SK-N-SH (cell line): ENCODE measurements at regions not wholly inside any gene's neighbourhood (a gene's known extent, or its start where the extent isn't known, plus 50 kb on each side); places are given as distances from the start of the nearest gene placed in this dataset.

Experiments
- CTCF ChIA-PET: fragments of 300-600, 350-600 bp; formaldehyde crosslinking; extraction: SDS; loops from one replicate; lab custom pipeline; 2021; lab: Yijun Ruan, JAX
- POLR2A ChIA-PET: fragments of 350-600 bp; sonication (Branson Sonifier 250); formaldehyde crosslinking; extraction: SDS; loops from one replicate; lab custom pipeline; 2020; ENCODE audit warnings: antibody characterized with exemption, inconsistent platforms; lab: Yijun Ruan, JAX
- DNase-seq: peaks from one replicate; pipeline ENCODE4 v3.0.0; 2012
- H2AFZ ChIP-seq: fragments of 200-600 bp; sonication (generic); 2 replicates; pipeline ENCODE4 v1.8.1; 2016; ENCODE audit warnings: antibody characterized with exemption, mild to moderate bottlenecking, low read depth
- H3F3A ChIP-seq: fragments of 200-600 bp; sonication (generic); replicated peaks from 2 replicates; pipeline ENCODE3; 2016; ENCODE audit warnings: antibody characterized with exemption, mild to moderate bottlenecking; ENCODE audit not compliant: insufficient read depth
- H3K27ac ChIP-seq, 2 experiments: fragments of 200-500 bp in 1 of 2; fragments of 200-600 bp in 1 of 2; sonication (Bioruptor generic) in 1 of 2; sonication (generic), shearing (Covaris generic) in 1 of 2; 2 replicates each; pipeline versions ENCODE4 v1.5.1 to v1.6.1; 2014 to 2016; ENCODE audit warnings: low read depth in 2 of 2, inconsistent platforms in 1 of 2, low read length in 1 of 2, mild to moderate bottlenecking in 1 of 2, mixed read lengths in 1 of 2
- H3K27me3 ChIP-seq: fragments of 200-600 bp; sonication (generic), shearing (Covaris generic); 2 replicates; pipeline ENCODE4 v1.6.1; 2016; ENCODE audit warnings: mixed run types; ENCODE audit not compliant: insufficient read depth
- H3K36me3 ChIP-seq, 2 experiments: fragments of 200-500 bp in 1 of 2; fragments of 200-600 bp in 1 of 2; sonication (Bioruptor generic) in 1 of 2; sonication (generic) in 1 of 2; replicated peaks in 1 of 2; 2 replicates each; pipeline versions ENCODE3 to v1.5.1; 2014 to 2016; ENCODE audit warnings: low read length in 1 of 2, mild to moderate bottlenecking in 1 of 2; ENCODE audit not compliant: insufficient read depth in 2 of 2, control insufficient read depth in 1 of 2
- H3K4me1 ChIP-seq, 2 experiments: fragments of 200-500 bp in 1 of 2; fragments of 200-600 bp in 1 of 2; sonication (Bioruptor generic) in 1 of 2; sonication (generic), shearing (Covaris generic) in 1 of 2; 2 replicates each; pipeline versions ENCODE4 v1.5.1 to v1.6.1; 2014 to 2016; ENCODE audit warnings: low read depth in 1 of 2, low read length in 1 of 2, mixed run types in 1 of 2; ENCODE audit not compliant: insufficient read depth in 2 of 2, control insufficient read depth in 1 of 2
- H3K4me2 ChIP-seq: fragments of 200-600 bp; sonication (generic), shearing (Covaris generic); 2 replicates; pipeline ENCODE4 v1.6.1; 2017; ENCODE audit warnings: mixed run types
- H3K4me3 ChIP-seq, 2 experiments: fragments of 200-500 bp in 1 of 2; fragments of 200-600 bp in 1 of 2; sonication (Bioruptor generic) in 1 of 2; sonication (generic), shearing (Covaris generic) in 1 of 2; 2 replicates each; pipeline versions ENCODE4 v1.5.1 to v1.8.1; 2014 to 2016; ENCODE audit warnings: low read depth in 2 of 2, inconsistent platforms in 1 of 2, low read length in 1 of 2, mild to moderate bottlenecking in 1 of 2, mixed read lengths in 1 of 2, moderate library complexity in 1 of 2
- H3K79me2 ChIP-seq: fragments of 200-600 bp; sonication (generic); 2 replicates; pipeline ENCODE4 v1.8.1; 2017; ENCODE audit warnings: mild to moderate bottlenecking; ENCODE audit not compliant: insufficient read depth
- H3K9ac ChIP-seq: fragments of 200-600 bp; sonication (generic); 2 replicates; pipeline ENCODE4 v1.6.1; 2017; ENCODE audit warnings: mixed run types
- H3K9me2 ChIP-seq: fragments of 200-600 bp; sonication (generic); 2 replicates; pipeline ENCODE4 v1.6.1; 2017; ENCODE audit warnings: mixed run types
- H3K9me3 ChIP-seq: fragments of 200-600 bp; sonication (generic); 2 replicates; pipeline ENCODE4 v1.6.1; 2017; ENCODE audit warnings: mixed run types, mild to moderate bottlenecking, moderate library complexity
- H4K20me1 ChIP-seq: fragments of 200-600 bp; sonication (generic); 2 replicates; pipeline ENCODE4 v1.6.1; 2017; ENCODE audit warnings: mild to moderate bottlenecking, mixed run types; ENCODE audit not compliant: insufficient read depth
- CHD2 ChIP-seq: fragments of 150-350 bp; IDR thresholded peaks from 2 replicates; pipeline ENCODE4 v1.6.1; 2018; ENCODE audit warnings: low read length; ENCODE audit not compliant: partially characterized antibody
- CTCF ChIP-seq: fragments of 200-600 bp; sonication (generic); IDR thresholded peaks from 2 replicates; pipeline ENCODE4 v1.6.1; 2017; ENCODE audit warnings: antibody characterized with exemption, mild to moderate bottlenecking, moderate library complexity
- FOXJ3 ChIP-seq: sonication (generic); formaldehyde crosslinking; IDR thresholded peaks from 2 replicates; pipeline ENCODE4 v1.5.1; 2020; ENCODE audit warnings: mild to moderate bottlenecking, missing genetic modification reagents
- GATA2 ChIP-seq: sonication (generic); formaldehyde crosslinking; IDR thresholded peaks from 2 replicates; pipeline ENCODE4 v1.5.0; 2020; ENCODE audit warnings: mild to moderate bottlenecking, missing genetic modification reagents
- MAX ChIP-seq: IDR thresholded peaks from 2 replicates; pipeline ENCODE4 v1.4.0; 2012; ENCODE audit warnings: low read depth
- MXI1 ChIP-seq: IDR thresholded peaks from 2 replicates; pipeline ENCODE4 v1.6.1; 2012; ENCODE audit warnings: mild to moderate bottlenecking, low read depth, low read length, improper control_type of control experiment
- PBX3 ChIP-seq: IDR thresholded peaks from 2 replicates; pipeline ENCODE4; 2012
- RXRA ChIP-seq: IDR thresholded peaks from 2 replicates; pipeline ENCODE4 v1.4.0; 2012; ENCODE audit warnings: low read depth, mild to moderate bottlenecking, borderline replicate concordance
- SMC3 ChIP-seq: IDR thresholded peaks from 2 replicates; pipeline ENCODE4 v1.6.1; 2012; ENCODE audit warnings: low read depth, low read length, improper control_type of control experiment
- TEAD4 ChIP-seq: IDR thresholded peaks from 2 replicates; pipeline ENCODE4 v1.4.0; 2012; ENCODE audit warnings: mild to moderate bottlenecking, borderline replicate concordance; ENCODE audit not compliant: insufficient read depth
- ZBTB33 ChIP-seq: IDR thresholded peaks from 2 replicates; pipeline ENCODE4 v1.4.0; 2012; ENCODE audit warnings: low read depth, borderline replicate concordance
- WGBS: methylation state at CpG from one replicate; pipeline ENCODE4 v1.1.6; 2017; ENCODE audit warnings: low lambda C conversion rate; 5-methylcytosine and 5-hydroxymethylcytosine counted together
- TF ChIP-seq, protein P1 (sequence below): IDR thresholded peaks from 2 replicates; pipeline ENCODE4 v1.6.1; 2012; ENCODE audit warnings: mild to moderate bottlenecking, low read depth, low read length, moderate library complexity
- TF ChIP-seq, protein P2 (sequence below): fragments of 150-350 bp; IDR thresholded peaks from 2 replicates; pipeline ENCODE4 v1.6.1; 2016; ENCODE audit warnings: mild to moderate bottlenecking, low read depth, low read length

- 36% methylated on average over 8 of the region's 8 CpGs for WGBS
- H3F3A ChIP-seq: no peaks in the 10 kb centered on the region
- H2AFZ ChIP-seq: no peak overlapping the region
- H4K20me1 ChIP-seq: no peaks in the 10 kb centered on the region
- POLR2A ChIA-PET: no interaction called here
- no peaks in the 10 kb centered on the region for H3K4me1 ChIP-seq
- H3K9me3 ChIP-seq: no peaks in the 10 kb centered on the region
- H3K9ac ChIP-seq: no peak overlapping the region
- no peaks in the 10 kb centered on the region for H3K79me2 ChIP-seq
- no peaks in the 10 kb centered on the region for H3K9me2 ChIP-seq
- no peak overlapping the region for H3K27ac ChIP-seq
- H3K36me3 ChIP-seq: no peaks in the 10 kb centered on the region
- TF ChIP-seq FOXJ3 (CRISPR knock-in tag) (no peak), GATA2 (CRISPR knock-in tag) (no peak), MXI1 (no peak), CTCF (no peak), ZBTB33 (no peak), CHD2 (no peak), TEAD4 (no peak), SMC3 (no peak), RXRA (no peak), PBX3 (no peak), MAX (no peak)
- TF ChIP-seq, protein P1, sequence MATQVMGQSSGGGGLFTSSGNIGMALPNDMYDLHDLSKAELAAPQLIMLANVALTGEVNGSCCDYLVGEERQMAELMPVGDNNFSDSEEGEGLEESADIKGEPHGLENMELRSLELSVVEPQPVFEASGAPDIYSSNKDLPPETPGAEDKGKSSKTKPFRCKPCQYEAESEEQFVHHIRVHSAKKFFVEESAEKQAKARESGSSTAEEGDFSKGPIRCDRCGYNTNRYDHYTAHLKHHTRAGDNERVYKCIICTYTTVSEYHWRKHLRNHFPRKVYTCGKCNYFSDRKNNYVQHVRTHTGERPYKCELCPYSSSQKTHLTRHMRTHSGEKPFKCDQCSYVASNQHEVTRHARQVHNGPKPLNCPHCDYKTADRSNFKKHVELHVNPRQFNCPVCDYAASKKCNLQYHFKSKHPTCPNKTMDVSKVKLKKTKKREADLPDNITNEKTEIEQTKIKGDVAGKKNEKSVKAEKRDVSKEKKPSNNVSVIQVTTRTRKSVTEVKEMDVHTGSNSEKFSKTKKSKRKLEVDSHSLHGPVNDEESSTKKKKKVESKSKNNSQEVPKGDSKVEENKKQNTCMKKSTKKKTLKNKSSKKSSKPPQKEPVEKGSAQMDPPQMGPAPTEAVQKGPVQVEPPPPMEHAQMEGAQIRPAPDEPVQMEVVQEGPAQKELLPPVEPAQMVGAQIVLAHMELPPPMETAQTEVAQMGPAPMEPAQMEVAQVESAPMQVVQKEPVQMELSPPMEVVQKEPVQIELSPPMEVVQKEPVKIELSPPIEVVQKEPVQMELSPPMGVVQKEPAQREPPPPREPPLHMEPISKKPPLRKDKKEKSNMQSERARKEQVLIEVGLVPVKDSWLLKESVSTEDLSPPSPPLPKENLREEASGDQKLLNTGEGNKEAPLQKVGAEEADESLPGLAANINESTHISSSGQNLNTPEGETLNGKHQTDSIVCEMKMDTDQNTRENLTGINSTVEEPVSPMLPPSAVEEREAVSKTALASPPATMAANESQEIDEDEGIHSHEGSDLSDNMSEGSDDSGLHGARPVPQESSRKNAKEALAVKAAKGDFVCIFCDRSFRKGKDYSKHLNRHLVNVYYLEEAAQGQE: no peak
- TF ChIP-seq, protein P2, sequence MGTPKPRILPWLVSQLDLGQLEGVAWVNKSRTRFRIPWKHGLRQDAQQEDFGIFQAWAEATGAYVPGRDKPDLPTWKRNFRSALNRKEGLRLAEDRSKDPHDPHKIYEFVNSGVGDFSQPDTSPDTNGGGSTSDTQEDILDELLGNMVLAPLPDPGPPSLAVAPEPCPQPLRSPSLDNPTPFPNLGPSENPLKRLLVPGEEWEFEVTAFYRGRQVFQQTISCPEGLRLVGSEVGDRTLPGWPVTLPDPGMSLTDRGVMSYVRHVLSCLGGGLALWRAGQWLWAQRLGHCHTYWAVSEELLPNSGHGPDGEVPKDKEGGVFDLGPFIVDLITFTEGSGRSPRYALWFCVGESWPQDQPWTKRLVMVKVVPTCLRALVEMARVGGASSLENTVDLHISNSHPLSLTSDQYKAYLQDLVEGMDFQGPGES: no peak
- TF ChIP-seq, all 33 proteins: peak for 0
- no peak for DNase-seq
- Histone ChIP-seq H3K4me3 (no peak overlapping the region), H3K27me3 (peaks cover 30% of the 10 kb centered on the region), H3K4me2 (no peak overlapping the region)
- CTCF ChIA-PET: no interaction called here
These were observed 63.4 kb upstream of the NHSL1 start for GRCh38 chr6:138562691-138563090.
